Activated CD4-positive, alpha-beta T cell treated with anti-CD3 and anti-CD28 coated beads, Interleukin-2, amount 50 U/mL, for 1 hour (primary cell): ENCODE measurements at regions not wholly inside any gene's neighbourhood (a gene's known extent, or its start where the extent isn't known, plus 50 kb on each side); places are given as distances from the start of the nearest gene placed in this dataset.

Experiments
- DNase-seq: peaks from one replicate; pipeline ENCODE4 v3.0.0-alpha.2; 2020

DNA sequence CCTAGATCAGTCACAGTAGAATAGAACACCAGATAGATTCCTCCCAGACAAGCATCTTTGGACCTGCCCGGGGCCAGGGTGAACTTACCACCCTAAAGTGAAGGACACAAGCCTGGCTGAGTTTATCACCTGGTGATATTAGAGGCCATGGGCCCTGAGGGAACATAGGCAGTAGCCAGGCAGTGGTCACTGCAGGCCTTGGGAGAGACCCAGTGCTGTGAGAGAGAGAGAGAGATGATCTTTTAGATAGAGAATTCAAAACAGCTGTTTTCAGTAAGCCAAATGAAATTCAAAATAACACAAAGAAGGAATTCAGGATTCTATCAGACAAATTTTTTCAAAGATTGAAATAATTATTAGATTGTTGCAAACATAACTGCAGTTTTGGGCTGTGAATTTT, 1679.9 kb downstream of the EFNB2 start:
- no peak for DNase-seq

- DNase-seq, result no peak
Observed at GRCh38 chr13:104854698-104855097, 1680.8 kb downstream of the EFNB2 start.

DNA sequence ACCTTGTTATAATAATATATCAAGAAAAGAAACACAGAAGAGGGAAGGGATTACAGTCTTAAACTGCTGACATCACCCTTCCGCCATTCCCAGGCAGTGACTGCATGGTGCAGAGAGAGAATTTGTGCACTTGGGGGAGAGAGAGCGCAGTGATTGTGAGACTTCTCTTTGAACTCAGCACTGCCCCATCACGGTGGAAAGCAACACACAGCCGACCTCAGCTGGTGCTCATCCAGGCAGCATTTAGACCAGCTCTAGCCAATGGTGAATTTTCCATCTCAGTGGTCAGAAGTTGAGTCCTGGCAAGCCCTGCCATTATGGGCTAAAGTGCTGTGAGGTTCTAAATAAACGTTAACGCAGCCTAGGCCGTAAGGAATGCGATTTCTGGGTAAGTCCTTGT, 1681.5 kb downstream of the EFNB2 start:
- DNase-seq, result no peak

DNA sequence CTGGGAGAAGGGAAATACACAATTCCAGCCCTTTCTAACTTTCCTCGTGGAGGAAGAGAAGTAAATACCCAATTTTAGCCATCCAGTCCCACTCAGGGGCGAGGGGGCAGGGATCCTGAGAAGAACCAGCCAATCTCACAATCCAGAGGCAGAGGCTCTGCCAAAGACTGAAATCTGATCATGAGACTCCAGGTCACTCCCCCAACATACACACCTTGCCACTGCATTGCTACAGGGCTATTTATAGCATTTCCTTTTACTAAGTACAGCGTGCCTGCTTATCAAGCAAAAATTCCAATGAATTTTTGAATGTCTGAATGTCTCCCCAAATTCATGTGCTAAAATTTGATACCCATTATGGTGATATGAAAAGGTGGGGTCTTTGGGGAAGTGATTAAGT, 1687.5 kb downstream of the EFNB2 start:
- DNase-seq, result no peak

GRCh38 chr13:104843401-104843800, 1692.1 kb downstream of the EFNB2 start:
- no peak for DNase-seq

GRCh38 chr13:104841110-104841509, 1694.4 kb downstream of the EFNB2 start:
- no peak for DNase-seq

DNA sequence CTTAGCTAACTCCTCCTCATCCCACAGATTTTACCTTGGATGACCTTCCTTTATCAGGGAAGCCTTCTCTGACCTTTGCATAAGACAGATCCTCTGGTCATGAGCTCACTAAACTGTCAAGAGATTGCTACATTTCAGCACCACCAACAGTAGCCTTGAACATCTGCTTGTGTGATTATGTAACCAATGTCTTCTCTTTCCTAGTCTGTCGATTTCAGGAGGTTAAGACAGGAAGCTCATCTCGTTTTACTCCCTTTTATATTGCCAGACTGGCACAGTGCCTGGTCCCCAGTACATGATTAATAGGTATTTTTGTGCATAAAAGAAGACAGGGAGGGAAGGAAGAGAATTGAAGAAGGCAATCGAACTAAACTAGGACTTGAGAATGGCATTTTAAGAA, 1697.7 kb downstream of the EFNB2 start:
- no peak for DNase-seq

- DNase-seq, result no peak
Observed at GRCh38 chr13:104833221-104833620, 1702.2 kb downstream of the EFNB2 start.

- no peak for DNase-seq
Observed at GRCh38 chr13:104832231-104832630, 1703.2 kb downstream of the EFNB2 start.

GRCh38 chr13:104831831-104832230, 1703.6 kb downstream of the EFNB2 start:
- no peak for DNase-seq

GRCh38 chr13:104823709-104824108, 1711.8 kb downstream of the EFNB2 start:
- no peak for DNase-seq

DNA sequence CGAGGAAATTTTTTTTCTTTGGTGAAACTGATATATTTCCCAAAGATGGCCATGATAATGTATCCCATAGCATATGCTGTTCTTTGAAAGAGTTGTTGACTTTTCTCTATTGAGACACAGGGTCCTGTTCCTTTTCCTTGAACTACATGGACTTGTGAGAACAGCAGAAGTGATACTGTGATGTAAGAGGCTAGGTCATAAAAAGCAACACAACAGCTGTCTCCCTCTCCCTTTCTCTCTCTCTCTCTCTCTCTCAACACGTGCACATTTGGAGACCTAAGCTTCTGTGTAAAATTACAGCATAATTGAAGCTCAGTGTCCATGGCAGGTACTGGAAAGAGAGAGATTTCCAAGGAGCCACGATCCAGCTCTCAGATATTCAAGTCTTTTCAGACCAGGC, 1712.4 kb downstream of the EFNB2 start:
- DNase-seq, result no peak

GRCh38 chr13:104817271-104817670, 1718.2 kb downstream of the EFNB2 start:
- no peak for DNase-seq

DNA sequence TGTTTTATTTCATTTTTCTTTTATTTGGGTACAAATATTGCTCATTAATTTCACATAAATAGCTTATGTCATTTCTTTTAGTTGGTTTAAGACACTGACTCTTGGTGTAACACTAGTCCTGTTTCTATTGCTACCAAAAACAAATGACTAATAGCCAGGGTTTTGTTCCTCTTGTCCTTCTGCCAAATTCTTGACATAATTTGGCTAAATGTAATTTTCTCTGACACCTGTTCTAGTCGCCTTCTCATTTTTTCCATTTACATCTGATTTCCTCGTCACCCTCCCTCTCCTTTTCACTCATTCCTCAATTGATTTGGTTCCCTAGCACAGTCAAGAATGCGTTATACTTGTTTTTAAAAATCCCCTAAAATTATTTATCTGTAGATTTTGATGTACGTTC, 1718.7 kb downstream of the EFNB2 start:
- DNase-seq, result no peak

DNA sequence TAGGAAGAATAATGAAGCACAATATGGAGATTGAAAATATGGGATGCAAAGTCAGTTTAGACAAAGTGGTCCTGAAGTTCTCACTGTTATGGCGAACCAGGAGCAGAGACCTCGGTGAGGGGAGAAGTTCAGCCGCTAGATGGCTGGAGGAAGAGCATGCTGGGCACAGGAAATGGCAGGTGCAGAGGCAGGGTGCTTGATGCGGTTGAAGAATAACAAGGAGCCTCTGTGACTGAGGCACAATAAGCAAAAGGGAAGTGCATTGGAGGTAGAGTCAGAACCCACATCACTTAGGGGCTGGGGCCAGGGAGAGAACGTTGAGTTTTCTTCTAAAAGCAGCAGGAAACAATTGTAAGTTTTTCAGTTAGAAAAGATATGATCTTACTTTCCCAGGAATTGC, 1725.2 kb downstream of the EFNB2 start:
- no peak for DNase-seq

DNA sequence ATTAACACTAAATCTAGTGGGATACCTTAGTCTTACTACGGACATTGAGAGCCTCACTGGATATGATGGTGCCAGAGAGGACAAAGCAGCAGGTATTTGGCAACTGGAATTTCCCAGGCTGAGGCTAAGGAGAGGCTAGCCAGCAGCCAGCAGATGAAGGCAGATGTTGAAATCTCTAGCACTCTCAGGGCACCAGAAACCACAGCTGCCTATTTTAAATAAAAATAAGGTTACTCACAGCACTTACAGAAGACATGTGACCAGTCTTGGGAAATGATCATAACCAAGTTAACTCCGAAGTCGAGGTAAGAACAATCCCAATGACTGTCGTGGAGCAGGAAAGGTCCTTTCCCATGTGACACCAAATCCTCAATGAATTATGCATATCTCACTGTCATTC, 1726.0 kb downstream of the EFNB2 start:
- no peak for DNase-seq

GRCh38 chr13:104805346-104805745, 1730.1 kb downstream of the EFNB2 start:
- DNase-seq, result no peak

DNA sequence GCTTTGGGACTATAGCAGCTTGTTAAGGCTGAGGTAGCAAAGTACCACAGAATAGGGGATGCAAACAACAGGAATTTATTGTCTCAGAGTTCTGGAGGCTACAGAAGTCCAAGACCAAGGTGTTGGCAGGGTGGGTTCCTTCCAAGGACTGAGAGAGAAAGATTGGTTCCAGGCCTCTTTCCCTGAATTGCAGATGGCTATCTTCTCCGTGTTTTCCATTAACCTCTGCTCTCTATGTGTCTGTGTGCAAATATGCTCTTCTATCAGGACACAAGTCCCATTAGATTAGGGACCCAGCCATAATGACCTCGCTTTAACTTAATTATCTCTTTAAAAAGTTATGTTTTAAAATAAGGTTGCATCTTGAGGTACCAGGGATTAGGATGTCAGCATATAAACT, 1732.9 kb upstream of the SLC10A2 start:
- DNase-seq, result no peak

DNA sequence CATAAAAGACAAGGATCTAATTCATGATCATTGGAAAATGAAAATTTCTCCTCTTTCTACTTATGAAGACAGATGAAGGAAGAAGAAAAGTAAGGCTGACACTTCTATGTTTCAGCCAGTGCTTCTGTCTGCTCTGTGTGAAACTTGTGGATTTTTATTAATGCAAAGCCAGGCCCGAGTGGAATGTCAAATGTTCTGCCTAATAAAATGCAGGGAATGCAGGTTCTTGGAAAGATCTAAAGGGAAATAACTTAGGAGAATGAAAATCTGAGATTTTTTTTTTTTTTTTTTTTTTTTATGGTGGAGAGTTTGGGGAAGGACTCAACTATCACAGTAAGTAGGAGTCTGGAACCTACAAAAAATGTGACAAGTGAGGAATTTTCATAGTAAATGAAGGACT, 1732.3 kb upstream of the SLC10A2 start:
- no peak for DNase-seq

DNA sequence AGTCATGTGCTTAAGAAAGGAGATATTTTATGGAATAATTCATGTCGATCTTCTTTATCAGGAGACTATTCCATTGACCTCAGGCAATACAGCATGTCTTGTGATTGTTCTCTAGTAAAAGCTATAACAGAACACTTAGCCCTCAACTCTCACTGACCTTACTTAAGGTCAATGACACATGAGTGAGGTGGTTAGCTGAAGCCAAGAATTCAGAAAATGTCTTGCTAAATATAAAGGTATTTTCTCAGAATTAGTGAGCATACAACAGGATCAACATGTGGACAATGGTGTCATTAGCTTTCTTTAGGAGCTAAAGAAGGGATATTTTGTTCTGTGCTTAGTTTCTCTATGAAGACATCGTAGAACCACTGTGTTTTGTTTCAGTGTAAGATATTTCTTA, 1730.4 kb upstream of the SLC10A2 start:
- no peak for DNase-seq

- DNase-seq, result no peak
Observed at GRCh38 chr13:104785952-104786351, 1719.7 kb upstream of the SLC10A2 start.

DNA sequence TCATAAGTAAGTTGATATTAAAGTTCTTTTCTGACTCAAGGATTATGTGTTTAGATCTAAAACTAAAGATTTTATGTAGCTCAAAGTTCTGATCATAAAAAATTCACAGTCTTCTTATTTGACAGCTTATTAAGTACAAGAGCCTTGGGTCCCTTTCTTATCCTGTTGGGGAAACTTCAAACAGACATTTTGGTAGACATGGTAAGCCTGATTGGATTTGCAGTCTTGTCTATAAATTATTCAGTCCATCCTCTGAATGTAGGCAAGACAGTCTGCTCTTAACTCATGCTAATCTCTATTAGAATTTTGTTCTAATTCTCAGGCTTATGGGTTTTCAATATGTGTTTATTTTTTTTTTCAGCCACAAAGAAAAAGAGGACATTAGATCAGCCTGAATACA, 1718.7 kb upstream of the SLC10A2 start:
- no peak for DNase-seq

GRCh38 chr13:104782741-104783140, 1716.5 kb upstream of the SLC10A2 start:
- no peak for DNase-seq

DNA sequence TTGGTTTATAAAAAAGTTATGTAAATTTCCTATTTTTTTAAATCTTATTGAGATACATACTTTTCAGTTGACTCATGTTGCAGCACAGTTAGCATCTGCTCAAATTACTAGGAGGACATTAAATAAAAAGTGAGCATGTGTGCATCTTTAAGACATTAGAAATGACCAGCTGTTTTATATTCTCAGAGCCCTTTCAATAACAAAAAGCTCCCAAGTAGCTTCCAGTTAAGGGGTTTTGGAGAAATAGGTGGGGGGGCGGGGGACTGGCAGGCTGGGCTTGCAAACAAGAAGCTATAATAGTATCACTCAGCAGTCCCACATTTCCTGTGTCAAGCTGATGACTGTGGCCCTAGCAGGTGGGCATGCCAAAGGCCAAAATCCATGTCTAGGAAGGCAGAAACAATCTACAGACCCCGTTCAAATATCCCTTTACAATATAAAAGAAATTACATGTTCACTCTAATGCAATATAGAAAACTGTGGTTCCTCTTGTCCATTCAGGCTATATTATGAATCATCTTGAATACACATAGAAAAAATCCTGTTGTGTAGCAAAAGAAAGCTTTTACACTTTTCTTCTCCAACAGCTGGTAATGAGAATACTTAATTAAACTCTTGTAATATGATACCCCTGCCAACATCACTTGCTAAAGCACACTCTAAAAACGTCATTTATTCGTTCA, 1713.2 kb upstream of the SLC10A2 start:
- DNase-seq, result no peak

GRCh38 chr13:104773775-104774174, 1707.6 kb upstream of the SLC10A2 start:
- no peak for DNase-seq

- no peak for DNase-seq
Observed at GRCh38 chr13:104769545-104769944, 1703.3 kb upstream of the SLC10A2 start.
